ENCODE measurements at regions not wholly inside any gene's neighbourhood (a gene's known extent, or its start where the extent isn't known, plus 50 kb on each side); places are given as distances from the start of the nearest gene placed in this dataset.

DNA sequence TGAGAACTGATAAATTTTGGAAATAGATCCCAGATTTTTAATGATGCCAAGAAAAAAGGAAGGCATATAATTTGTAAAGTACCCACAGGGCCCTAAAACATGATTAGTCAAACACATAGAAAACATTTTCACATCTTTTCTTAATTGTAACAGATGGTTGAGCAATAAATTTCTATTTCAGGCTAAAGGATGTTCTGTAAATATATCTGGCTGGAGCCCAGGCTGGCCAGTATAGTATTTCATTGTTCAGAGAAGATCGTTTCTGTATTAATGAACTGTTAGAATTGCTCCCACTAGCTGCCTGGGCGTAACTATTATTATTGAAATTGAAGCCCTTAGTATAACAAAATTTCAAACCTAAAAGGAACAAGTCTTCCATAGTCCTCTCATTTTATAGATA lies 105.3 kb upstream of the SMC2 start:
- no peaks in the 10 kb centered on the region for H3K27me3 ChIP-seq (ENCODE audit: control insufficient read depth, insufficient read depth)
- no peak overlapping the region for H3K27ac ChIP-seq (ENCODE audit: low read length)
- 59% methylated on average over 2 of the region's 2 CpGs for WGBS
- H3K9me3 ChIP-seq (ENCODE audit: control insufficient read depth, low read length): no peaks in the 10 kb centered on the region
- no peak for DNase-seq
- ATAC-seq: no peak
- no peaks in the 10 kb centered on the region for H3K4me1 ChIP-seq (ENCODE audit: control insufficient read depth, insufficient read depth, low read length)
- no peak overlapping the region for H3K4me3 ChIP-seq (ENCODE audit: low read length)
- intact Hi-C loops (cut with DNase I): no loop called here

DNA sequence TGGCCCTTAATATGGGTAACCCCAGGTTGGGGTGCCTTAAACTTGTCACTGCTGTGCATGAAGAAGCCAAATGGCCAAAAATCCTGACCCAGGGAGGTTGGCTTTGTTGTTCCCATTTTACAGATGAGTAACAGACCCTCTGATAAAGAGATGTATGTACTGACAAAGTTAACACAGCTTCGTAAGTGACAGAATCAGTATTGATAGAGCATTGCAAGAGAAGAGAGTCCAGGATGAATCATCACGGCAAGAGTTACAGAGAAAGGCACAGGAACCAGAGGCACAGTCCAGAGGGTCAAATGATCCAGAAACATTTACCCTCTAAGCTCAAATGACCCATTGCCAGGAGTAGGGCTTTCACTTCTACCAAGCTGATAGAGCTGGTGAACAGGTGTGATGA lies 103.8 kb upstream of the SMC2 start:
- H3K4me3 ChIP-seq (ENCODE audit: low read length): no peak overlapping the region
- no peak for ATAC-seq
- intact Hi-C loops (cut with DNase I): no loop called here
- H3K27me3 ChIP-seq (ENCODE audit: control insufficient read depth, insufficient read depth): no peaks in the 10 kb centered on the region
- H3K27ac ChIP-seq (ENCODE audit: low read length): no peak overlapping the region
- DNase-seq: no peak
- H3K4me1 ChIP-seq (ENCODE audit: control insufficient read depth, insufficient read depth, low read length): no peaks in the 10 kb centered on the region
- 88% methylated on average over 2 of the region's 2 CpGs for WGBS
- H3K9me3 ChIP-seq (ENCODE audit: control insufficient read depth, low read length): no peaks in the 10 kb centered on the region

DNA sequence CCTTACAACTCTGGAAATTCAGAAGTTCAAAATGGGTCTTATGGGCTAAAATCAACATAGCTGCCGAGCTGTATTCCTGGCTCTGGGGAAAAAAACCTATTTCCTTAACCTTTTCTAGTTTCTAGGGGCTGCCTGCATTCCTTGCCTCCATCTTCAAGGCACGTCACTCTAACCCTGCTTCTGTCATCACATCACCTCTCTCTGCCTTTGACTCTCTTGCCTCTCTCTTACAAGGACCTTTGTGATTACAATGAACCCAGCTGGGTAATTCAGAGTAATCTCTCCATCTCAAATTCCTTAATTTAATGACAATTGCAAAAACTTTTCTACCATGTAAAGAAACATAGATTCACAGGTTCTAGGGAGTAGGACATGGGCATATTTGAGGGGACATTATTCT lies 103.1 kb upstream of the SMC2 start:
- no peak for DNase-seq
- WGBS: 47% methylated on average over 2 of the region's 2 CpGs
- H3K27me3 ChIP-seq (ENCODE audit: control insufficient read depth, insufficient read depth): no peaks in the 10 kb centered on the region
- no peak overlapping the region for H3K27ac ChIP-seq (ENCODE audit: low read length)
- ATAC-seq: no peak
- no peaks in the 10 kb centered on the region for H3K9me3 ChIP-seq (ENCODE audit: control insufficient read depth, low read length)
- intact Hi-C loops (cut with DNase I): no loop called here
- no peak overlapping the region for H3K4me3 ChIP-seq (ENCODE audit: low read length)
- H3K4me1 ChIP-seq (ENCODE audit: control insufficient read depth, insufficient read depth, low read length): no peaks in the 10 kb centered on the region

DNA sequence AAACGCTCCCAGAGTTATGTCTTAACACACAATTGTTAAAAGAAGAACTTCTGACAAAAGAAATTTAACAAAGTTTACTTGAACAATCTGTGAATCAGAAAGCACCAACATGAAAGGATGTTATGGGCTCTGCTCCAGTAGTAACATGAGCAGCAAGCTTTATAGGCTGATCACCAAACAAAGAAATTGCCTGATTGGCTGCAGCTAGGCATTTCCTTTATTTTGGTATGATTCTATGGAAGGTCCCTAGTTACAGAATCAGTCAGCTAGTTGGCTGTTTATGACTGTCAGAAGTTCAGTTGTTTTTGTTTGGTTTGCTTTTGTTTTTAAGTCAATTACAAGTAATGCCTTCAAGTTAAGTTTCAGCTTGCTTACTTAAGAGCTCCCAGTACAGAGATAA lies 102.4 kb upstream of the SMC2 start:
- no peaks in the 10 kb centered on the region for H3K4me1 ChIP-seq (ENCODE audit: control insufficient read depth, insufficient read depth, low read length)
- H3K27me3 ChIP-seq (ENCODE audit: control insufficient read depth, insufficient read depth): no peaks in the 10 kb centered on the region
- no peak overlapping the region for H3K4me3 ChIP-seq (ENCODE audit: low read length)
- intact Hi-C loops (cut with DNase I): no loop called here
- DNase-seq: no peak
- H3K27ac ChIP-seq (ENCODE audit: low read length): no peak overlapping the region
- no peak for ATAC-seq
- 74% methylated on average over 1 of the region's 1 CpG for WGBS
- no peaks in the 10 kb centered on the region for H3K9me3 ChIP-seq (ENCODE audit: control insufficient read depth, low read length)

DNA sequence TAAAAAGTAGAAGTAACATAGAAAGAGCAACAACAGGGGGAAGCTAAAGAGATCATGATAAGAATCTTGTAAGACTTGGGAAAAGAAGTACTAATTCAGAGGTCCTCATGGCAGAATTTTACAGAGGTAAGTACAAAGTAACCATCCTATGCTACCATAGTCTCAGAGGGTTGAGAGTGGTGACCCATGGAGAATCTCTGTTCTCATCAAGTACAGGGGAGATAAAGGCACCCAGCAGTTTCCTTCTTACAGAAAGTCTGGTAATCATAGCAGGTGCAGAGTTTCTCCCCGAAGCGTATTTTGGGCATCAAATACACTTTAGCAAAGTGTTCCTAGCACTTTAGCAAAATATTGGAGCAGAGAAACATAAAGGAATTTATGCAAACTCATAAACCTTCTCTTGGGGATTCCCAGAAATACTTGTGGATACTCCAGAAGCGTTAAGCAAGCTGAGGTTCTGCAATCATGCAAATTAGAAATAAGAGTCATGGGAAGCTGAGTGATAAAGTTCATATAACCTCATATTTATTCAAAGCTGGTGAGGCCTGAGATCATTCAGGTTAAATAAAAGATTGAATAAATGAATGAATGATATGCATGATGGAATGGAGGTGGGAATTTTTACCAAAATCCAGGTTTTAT lies 101.0 kb upstream of the SMC2 start:
- DNase-seq: no peak
- H3K4me3 ChIP-seq (ENCODE audit: low read length): no peak overlapping the region
- intact Hi-C loops (cut with DNase I): no loop called here
- no peak overlapping the region for H3K27ac ChIP-seq (ENCODE audit: low read length)
- no peaks in the 10 kb centered on the region for H3K27me3 ChIP-seq (ENCODE audit: control insufficient read depth, insufficient read depth)
- no peaks in the 10 kb centered on the region for H3K9me3 ChIP-seq (ENCODE audit: control insufficient read depth, low read length)
- H3K4me1 ChIP-seq (ENCODE audit: control insufficient read depth, insufficient read depth, low read length): no peaks in the 10 kb centered on the region
- no peak for ATAC-seq
- WGBS: 68% methylated on average over 3 of the region's 3 CpGs

DNA sequence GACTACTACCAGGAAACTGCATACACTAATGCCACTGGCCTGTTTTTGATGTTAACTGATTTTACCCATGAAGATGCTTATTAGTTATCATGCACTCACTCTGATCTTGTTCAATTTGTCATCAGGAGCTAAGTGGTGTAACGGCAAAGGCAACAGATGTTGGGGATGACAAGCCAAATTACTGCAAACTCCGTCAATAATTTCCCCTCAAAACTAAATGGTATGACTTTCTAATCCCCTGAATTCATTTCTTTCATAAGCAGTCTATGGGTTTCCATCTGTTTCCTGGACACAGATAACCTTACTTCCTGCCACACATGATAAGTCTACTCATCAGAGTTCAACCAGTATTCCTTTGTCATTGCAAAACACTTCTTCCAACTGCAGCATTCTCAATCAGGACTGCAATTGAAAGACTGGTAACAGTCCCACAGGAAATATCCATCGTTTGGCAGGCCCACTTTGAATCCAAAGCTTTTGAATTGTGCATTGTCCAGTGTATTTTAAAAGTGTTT lies 96.2 kb upstream of the SMC2 start:
- ATAC-seq: no peak

DNA sequence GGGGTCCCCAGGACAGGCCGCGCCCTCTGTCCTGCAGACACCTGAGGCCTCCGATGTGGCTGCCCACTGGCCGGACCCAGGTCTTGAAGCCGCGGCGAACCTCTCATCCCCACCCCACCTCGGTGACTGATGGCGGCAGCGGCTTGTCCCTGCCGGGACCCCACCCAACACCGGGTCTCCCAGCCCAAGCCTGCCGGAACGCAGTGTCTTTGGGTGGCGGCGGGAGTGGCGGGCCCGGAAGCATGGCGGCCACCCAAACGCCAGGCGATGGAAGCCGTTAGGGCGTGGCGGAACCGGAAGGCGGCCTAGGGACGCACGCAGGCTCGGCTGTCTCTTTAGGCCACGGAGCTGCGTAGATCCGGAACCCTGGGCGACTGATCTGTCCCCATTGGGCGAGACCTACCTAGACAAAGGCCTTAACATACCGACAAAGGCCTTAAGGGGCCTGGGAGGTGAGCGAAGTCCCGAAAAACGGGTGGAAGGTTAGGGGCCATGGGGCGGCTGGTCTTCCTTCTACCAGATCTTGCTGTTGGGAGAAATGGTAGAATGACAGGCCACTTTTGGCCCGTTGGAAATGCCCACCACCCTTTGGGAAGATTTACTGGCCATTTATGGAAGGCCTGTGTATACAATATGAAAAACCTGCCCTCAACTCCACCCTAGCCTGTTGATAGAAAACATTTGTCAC lies 94.6 kb upstream of the SMC2 start:
- Histone ChIP-seq H3K9me3 (ENCODE audit: control insufficient read depth, low read length) (no peaks in the 10 kb centered on the region), H3K27ac (ENCODE audit: low read length) (no peak overlapping the region), H3K27me3 (ENCODE audit: control insufficient read depth, insufficient read depth) (no peaks in the 10 kb centered on the region), H3K4me3 (ENCODE audit: low read length) (no peak overlapping the region), H3K4me1 (ENCODE audit: control insufficient read depth, insufficient read depth, low read length) (no peaks in the 10 kb centered on the region)
- WGBS: 96% methylated on average over 40 of the region's 40 CpGs
- DNase-seq (peak; percentile 5 to 33 (median 32)), ATAC-seq (peak in 1 of 2 donors; percentile 16)
- intact Hi-C loops (cut with DNase I): no loop called here

More for the DNA sequence above, 96.2 kb upstream of the SMC2 start:
- 51% methylated on average over 3 of the region's 3 CpGs for WGBS
- no peak for DNase-seq
- H3K4me1 ChIP-seq (ENCODE audit: control insufficient read depth, insufficient read depth, low read length): no peaks in the 10 kb centered on the region
- no peaks in the 10 kb centered on the region for H3K9me3 ChIP-seq (ENCODE audit: control insufficient read depth, low read length)
- H3K27me3 ChIP-seq (ENCODE audit: control insufficient read depth, insufficient read depth): no peaks in the 10 kb centered on the region
- no peak overlapping the region for H3K4me3 ChIP-seq (ENCODE audit: low read length)
- H3K27ac ChIP-seq (ENCODE audit: low read length): no peak overlapping the region
- intact Hi-C loops (cut with DNase I): no loop called here

DNA sequence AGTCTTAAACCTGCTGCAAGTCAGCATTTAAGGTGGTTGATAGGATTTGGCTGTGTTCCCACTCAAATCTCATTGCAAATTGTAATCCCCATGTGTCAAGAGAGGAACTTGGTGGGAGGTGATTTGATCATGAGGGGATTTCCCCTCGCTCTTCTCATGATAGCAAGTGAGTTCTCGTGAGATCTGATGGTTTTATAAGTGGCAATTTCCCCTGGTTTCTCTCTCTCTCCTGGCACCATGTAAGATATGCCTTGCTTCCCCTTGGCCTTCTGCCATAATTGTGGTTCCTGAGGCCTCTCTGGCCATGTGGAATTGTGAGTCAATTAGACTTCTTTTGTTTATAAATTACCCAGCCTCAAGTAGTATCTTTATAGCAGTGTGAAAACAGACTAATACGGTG lies 84.3 kb upstream of the SMC2 start:
- ATAC-seq (no peak), DNase-seq (no peak)
- no peaks in the 10 kb centered on the region for H3K9me3 ChIP-seq (ENCODE audit: control insufficient read depth, low read length)
- H3K27ac ChIP-seq (ENCODE audit: low read length): no peak overlapping the region
- 36% methylated on average over 3 of the region's 3 CpGs for WGBS
- H3K4me1 ChIP-seq (ENCODE audit: control insufficient read depth, insufficient read depth, low read length): no peaks in the 10 kb centered on the region
- no peaks in the 10 kb centered on the region for H3K27me3 ChIP-seq (ENCODE audit: control insufficient read depth, insufficient read depth)
- intact Hi-C loops (cut with DNase I): no loop called here
- H3K4me3 ChIP-seq (ENCODE audit: low read length): no peak overlapping the region

DNA sequence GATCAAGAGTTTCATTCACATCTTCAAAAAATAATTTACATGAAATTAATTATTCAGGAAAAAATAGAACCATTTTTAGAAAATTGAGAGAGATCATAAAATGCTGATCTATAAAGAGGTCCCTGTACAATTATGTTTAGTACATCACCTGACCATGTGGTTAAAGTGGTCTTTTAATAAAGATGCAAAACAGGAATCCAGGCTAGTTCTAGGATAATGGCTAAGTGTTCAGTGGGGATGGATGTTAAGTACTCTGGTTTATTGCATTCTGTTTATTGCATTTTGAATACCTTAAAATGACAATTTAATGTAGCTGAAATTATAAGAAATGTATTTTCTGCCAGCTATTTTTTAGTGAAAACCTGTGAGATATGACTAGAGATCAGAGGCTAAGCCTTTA lies 72.0 kb upstream of the SMC2 start:
- Histone ChIP-seq H3K4me3 (ENCODE audit: low read length) (no peak overlapping the region), H3K27me3 (ENCODE audit: control insufficient read depth, insufficient read depth) (no peaks in the 10 kb centered on the region), H3K27ac (ENCODE audit: low read length) (no peak overlapping the region), H3K9me3 (ENCODE audit: control insufficient read depth, low read length) (no peaks in the 10 kb centered on the region), H3K4me1 (ENCODE audit: control insufficient read depth, insufficient read depth, low read length) (no peaks in the 10 kb centered on the region)
- intact Hi-C loops (cut with DNase I): no loop called here
- DNase-seq (no peak), ATAC-seq (no peak)

DNA sequence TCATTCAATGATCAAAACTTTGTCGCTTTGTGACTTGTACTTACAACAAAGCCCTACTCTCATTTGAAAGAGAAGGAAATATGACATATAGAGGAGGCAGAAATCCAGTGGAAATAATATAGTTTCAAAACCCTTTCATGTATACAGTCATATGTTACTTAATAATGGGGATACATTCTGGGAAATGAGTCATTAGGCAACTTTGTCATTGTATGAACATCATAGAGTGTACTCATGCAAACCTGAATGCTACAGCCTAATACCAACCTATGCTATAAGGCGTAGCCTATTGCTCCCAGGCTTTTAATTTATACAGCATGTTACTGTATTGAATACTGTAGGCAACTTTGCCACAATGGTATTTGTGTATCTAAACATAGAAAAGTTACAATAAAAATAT lies 69.0 kb upstream of the SMC2 start:
- intact Hi-C loops (cut with DNase I): loop anchor here in 1 of 4 donors (5.0 kb wide), 1 partner anchor 362 kb away; no protein-coding TSS in a partner anchor
- no peaks in the 10 kb centered on the region for H3K27me3 ChIP-seq (ENCODE audit: control insufficient read depth, insufficient read depth)
- no peak overlapping the region for H3K4me3 ChIP-seq (ENCODE audit: low read length)
- DNase-seq (no peak), ATAC-seq (no peak)
- H3K4me1 ChIP-seq (ENCODE audit: control insufficient read depth, insufficient read depth, low read length): no peaks in the 10 kb centered on the region
- no peaks in the 10 kb centered on the region for H3K9me3 ChIP-seq (ENCODE audit: control insufficient read depth, low read length)
- WGBS: 93% methylated on average over 2 of the region's 2 CpGs
- H3K27ac ChIP-seq (ENCODE audit: low read length): no peak overlapping the region

DNA sequence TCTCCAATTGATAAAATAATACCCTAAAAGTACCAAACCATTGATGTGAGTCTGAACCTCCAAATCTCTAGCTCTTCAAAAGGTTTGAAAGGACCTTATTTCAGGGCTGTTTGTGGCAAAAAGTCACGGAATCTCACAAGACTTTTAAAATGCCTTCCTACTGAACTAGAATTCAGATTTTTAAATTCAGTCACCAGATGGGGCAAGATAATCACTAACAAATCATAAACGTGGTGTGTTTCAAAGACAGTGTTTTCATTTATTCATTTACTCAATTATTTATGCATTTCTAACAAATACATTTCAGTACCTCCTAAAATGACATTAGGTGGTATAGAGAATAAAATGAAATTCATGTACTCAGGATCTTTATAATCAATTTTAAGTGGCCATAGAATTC lies 68.2 kb upstream of the SMC2 start:
- ATAC-seq (no peak), DNase-seq (no peak)
- Histone ChIP-seq H3K4me1 (ENCODE audit: control insufficient read depth, insufficient read depth, low read length) (no peaks in the 10 kb centered on the region), H3K27ac (ENCODE audit: low read length) (no peak overlapping the region), H3K27me3 (ENCODE audit: control insufficient read depth, insufficient read depth) (no peaks in the 10 kb centered on the region), H3K4me3 (ENCODE audit: low read length) (no peak overlapping the region), H3K9me3 (ENCODE audit: control insufficient read depth, low read length) (no peaks in the 10 kb centered on the region)
- WGBS: 34% methylated on average over 2 of the region's 2 CpGs
- intact Hi-C loops (cut with DNase I): loop anchor here in 1 of 4 donors (5.0 kb wide), 1 partner anchor 361 kb away; no protein-coding TSS in a partner anchor

All from right cardiac atrium (tissue), 5 donors.